Mesothelial cell of epicardium (in vitro differentiated cells): ENCODE measurements at regions not wholly inside any gene's neighbourhood (a gene's known extent, or its start where the extent isn't known, plus 50 kb on each side); places are given as distances from the start of the nearest gene placed in this dataset.

Experiments used
- DNase-seq, 2 experiments: peaks; one replicate each; pipeline ENCODE4 v3.0.0; 2021; ENCODE audit warnings: low spot score in 2 of 2; ENCODE audit not compliant: unreplicated experiment in 2 of 2
- H3K27ac Mint-ChIP-seq: 2 replicates; pipeline ENCODE4 v1.8.0; 2021; ENCODE audit warnings: mixed read lengths
- H3K27me3 Mint-ChIP-seq: 2 replicates; pipeline ENCODE4 v1.8.0; 2021; ENCODE audit warnings: low read depth, mixed read lengths
- H3K36me3 Mint-ChIP-seq: 2 replicates; pipeline ENCODE4 v1.8.0; 2021; ENCODE audit warnings: mixed read lengths
- H3K4me1 Mint-ChIP-seq: 2 replicates; pipeline ENCODE4 v1.8.0; 2021; ENCODE audit warnings: mixed read lengths
- H3K4me3 Mint-ChIP-seq: 2 replicates; pipeline ENCODE4 v1.8.0; 2021; ENCODE audit warnings: mild to moderate bottlenecking, moderate library complexity, mixed read lengths
- H3K9me3 Mint-ChIP-seq: 2 replicates; pipeline ENCODE4 v1.8.0; 2021; ENCODE audit warnings: mixed read lengths
- CTCF ChIP-seq: fragments of 200-600 bp; sonication (generic); IDR thresholded peaks from one replicate; pipeline ENCODE4 v1.5.0; 2021; ENCODE audit warnings: antibody characterized with exemption; ENCODE audit not compliant: unreplicated experiment

GRCh38 chr10:123318516-123318915 is 164.3 kb downstream of the BUB3 start:
- Mint-ChIP-seq H3K4me1 (no peaks in the 10 kb centered on the region), H3K9me3 (no peaks in the 10 kb centered on the region), H3K36me3 (no peaks in the 10 kb centered on the region), H3K27me3 (peaks cover 3% of the 10 kb centered on the region), H3K4me3 (no peak overlapping the region), H3K27ac (no peak overlapping the region)
- no peak for DNase-seq
- no peak for TF ChIP-seq CTCF

DNA sequence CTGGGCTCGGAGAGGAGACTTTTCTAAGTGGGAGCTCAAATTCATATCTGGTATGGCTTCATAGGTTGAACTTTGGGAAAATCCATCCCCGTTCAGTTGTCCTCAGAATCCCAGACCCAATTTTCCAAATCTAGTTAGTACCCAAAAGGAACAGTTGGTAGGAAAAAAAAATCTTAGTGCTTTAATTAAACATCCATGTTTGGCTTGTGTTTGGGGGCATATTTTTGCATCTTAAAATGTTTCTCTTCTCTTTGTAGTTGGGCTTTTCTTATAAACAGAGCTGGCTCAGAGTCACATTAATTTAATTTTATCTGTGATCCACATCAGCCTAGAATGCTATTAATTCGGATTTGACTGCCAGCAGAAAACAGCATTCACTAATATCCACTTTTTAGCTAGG is 165.9 kb downstream of the BUB3 start:
- no peak for TF ChIP-seq CTCF
- H3K9me3 Mint-ChIP-seq: no peaks in the 10 kb centered on the region
- no peak overlapping the region for H3K4me3 Mint-ChIP-seq
- H3K36me3 Mint-ChIP-seq: no peaks in the 10 kb centered on the region
- no peaks in the 10 kb centered on the region for H3K4me1 Mint-ChIP-seq
- no peak for DNase-seq
- H3K27ac Mint-ChIP-seq: no peak overlapping the region
- peaks cover 13% of the 10 kb centered on the region for H3K27me3 Mint-ChIP-seq

DNA sequence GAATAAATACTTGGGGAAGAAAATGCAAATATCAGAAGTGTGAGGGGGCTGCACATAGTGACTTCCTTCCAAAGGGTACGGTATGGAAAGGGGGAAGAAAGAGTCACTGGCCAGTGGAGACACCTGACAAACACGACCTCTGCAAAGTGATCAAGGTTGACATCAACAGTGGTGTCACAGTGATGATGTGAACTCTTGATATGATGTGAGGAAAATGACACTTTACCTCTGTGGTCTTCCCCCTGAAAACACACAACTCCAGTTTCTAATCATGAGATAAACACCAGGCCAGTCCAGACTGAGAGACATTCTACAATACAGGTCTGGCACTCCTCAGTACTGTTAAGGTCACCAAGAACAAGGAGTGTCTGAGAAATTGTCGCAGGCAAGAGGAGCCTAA is 169.7 kb downstream of the BUB3 start:
- H3K27me3 Mint-ChIP-seq: peaks cover 22% of the 10 kb centered on the region
- no peak for DNase-seq
- no peak overlapping the region for H3K4me3 Mint-ChIP-seq
- no peaks in the 10 kb centered on the region for H3K36me3 Mint-ChIP-seq
- H3K27ac Mint-ChIP-seq: no peak overlapping the region
- H3K9me3 Mint-ChIP-seq: peaks cover 12% of the 10 kb centered on the region
- H3K4me1 Mint-ChIP-seq: no peaks in the 10 kb centered on the region
- TF ChIP-seq CTCF: no peak

DNA sequence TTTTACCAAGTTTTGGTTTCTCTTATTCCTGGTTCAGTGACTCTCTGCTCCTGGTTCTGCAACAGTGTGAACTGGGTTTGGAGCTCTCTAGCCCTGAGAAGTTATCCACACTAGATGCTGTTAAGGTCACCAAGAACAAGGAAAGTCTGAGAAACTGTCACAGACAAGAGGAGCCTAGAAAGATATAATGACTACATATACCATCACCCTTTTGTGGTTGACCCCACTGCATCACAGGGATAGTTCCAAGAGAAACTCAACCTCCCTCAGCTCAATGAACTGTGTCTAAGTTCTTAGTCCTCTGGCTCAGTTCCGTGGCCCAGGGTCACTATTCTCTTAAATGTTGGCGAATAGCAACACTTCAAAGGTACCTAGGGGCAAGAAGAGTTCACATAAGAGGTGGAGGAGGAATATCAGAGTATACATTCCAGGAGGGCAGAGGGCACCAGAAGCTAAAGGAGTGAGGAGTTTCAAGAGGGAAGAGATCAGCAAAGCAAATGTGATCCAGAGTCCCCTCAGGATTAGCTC is 171.5 kb downstream of the BUB3 start:
- DNase-seq: no peak
- peaks cover 21% of the 10 kb centered on the region for H3K27me3 Mint-ChIP-seq
- no peaks in the 10 kb centered on the region for H3K36me3 Mint-ChIP-seq
- no peak overlapping the region for H3K27ac Mint-ChIP-seq
- TF ChIP-seq CTCF: no peak
- no peaks in the 10 kb centered on the region for H3K4me1 Mint-ChIP-seq
- H3K9me3 Mint-ChIP-seq: peaks cover 12% of the 10 kb centered on the region
- no peak overlapping the region for H3K4me3 Mint-ChIP-seq

- peaks cover 12% of the 10 kb centered on the region for H3K9me3 Mint-ChIP-seq
- no peak overlapping the region for H3K27ac Mint-ChIP-seq
- no peak for DNase-seq
- H3K27me3 Mint-ChIP-seq: peaks cover 21% of the 10 kb centered on the region
- H3K36me3 Mint-ChIP-seq: no peaks in the 10 kb centered on the region
- no peak overlapping the region for H3K4me3 Mint-ChIP-seq
- TF ChIP-seq CTCF: no peak
- no peaks in the 10 kb centered on the region for H3K4me1 Mint-ChIP-seq
Measured at GRCh38 chr10:123326674-123327073, 172.5 kb downstream of the BUB3 start.

- no peak overlapping the region for H3K4me3 Mint-ChIP-seq
- H3K27me3 Mint-ChIP-seq: peaks cover 21% of the 10 kb centered on the region
- peaks cover 12% of the 10 kb centered on the region for H3K9me3 Mint-ChIP-seq
- H3K27ac Mint-ChIP-seq: no peak overlapping the region
- no peaks in the 10 kb centered on the region for H3K36me3 Mint-ChIP-seq
- no peak for DNase-seq
- TF ChIP-seq CTCF: no peak
- H3K4me1 Mint-ChIP-seq: no peaks in the 10 kb centered on the region
Measured at GRCh38 chr10:123327450-123327849, 173.2 kb downstream of the BUB3 start.
